DMS153 treated with DMSO at 0.1 percent for 48 hours (cell line): ENCODE measurements at regions not wholly inside any gene's neighbourhood (a gene's known extent, or its start where the extent isn't known, plus 50 kb on each side); places are given as distances from the start of the nearest gene placed in this dataset.

Experiments
- DNase-seq: peaks from one replicate; lab custom pipeline; 2025; ENCODE audit not compliant: unreplicated experiment; lab: John Stamatoyannopoulos, UW

GRCh38 chr15:95215017-95215416, 983.7 kb downstream of the MCTP2 start:
- no peak for DNase-seq

GRCh38 chr15:95226835-95227234, 995.5 kb downstream of the MCTP2 start:
- DNase-seq: no peak

- DNase-seq: no peak
Measured at GRCh38 chr15:95227235-95227634, 995.9 kb downstream of the MCTP2 start.

DNA sequence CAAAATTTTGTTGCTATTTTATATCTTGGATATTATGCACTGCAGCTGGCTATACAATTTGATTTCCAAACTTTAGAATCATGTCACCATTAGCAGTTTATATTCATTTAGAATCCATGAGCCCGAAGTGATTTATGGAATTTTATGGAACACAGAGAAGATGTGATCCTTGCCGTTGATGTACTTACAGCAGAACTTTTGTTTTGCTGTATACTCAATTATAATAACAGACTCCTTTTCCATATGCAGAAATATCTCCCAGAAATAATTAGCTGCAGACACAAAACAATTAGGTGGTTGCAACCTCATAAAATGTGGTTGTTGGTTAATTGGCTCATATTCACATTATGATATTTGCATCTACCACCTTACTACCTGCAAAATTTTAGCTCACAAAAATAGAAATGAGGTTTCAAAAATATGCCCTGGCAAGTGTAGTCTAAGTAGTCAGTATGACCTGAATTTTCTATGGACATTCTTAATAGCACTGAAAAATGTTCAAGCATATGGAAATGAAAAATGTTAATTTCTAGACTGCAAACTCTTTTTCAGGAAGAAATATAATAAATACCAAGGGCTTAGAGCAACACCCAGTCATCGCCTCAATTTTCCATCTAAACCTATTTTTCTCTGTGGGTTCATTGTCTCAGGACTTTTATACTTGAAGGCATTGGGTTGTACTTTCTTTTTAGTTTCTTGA, 997.6 kb downstream of the MCTP2 start:
- no peak for DNase-seq

- no peak for DNase-seq
Measured at GRCh38 chr15:95235033-95235432, 1003.7 kb downstream of the MCTP2 start.

DNA sequence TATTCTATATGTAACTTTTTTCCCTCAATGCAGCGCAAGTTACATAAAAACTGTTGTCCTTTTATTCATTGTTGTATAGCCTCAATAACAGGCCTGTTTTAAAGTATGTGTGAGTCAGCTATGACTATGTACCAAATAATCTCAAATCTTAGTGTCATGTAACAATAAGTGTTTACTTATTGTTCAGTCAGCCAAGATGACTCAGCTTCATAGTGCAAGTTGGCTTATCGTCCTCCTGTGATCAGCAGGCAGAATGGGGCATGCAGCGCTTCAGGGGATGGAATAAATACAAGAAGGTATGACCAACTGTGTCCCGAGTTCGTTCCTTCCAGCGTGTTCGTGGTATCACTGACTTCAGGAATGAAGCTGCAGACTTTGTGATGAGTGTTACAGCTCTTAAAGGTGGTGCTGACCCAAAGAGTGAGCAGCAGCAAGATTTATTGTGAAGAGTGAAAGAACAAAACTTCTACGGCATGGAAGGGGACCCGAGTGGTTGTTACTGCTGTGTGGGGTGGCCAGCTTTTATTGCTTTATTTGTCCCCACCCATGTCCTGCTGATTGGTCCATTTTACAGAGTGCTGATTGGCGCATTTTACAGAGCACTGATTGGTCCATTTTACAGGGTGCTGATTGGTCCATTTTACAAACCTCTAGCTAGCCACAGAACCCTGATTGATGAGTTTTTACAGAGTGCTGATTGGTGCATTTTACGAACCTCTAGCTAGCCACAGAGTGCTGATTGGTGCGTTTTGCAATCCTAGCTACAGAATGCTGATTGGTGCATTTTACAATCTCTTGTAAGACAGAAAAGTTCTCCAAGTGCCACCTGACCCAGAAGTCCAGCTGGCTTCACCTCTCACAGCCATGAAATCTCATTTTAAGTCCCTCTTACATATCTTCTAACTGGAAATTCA, 1016.0 kb downstream of the MCTP2 start:
- no peak for DNase-seq

DNA sequence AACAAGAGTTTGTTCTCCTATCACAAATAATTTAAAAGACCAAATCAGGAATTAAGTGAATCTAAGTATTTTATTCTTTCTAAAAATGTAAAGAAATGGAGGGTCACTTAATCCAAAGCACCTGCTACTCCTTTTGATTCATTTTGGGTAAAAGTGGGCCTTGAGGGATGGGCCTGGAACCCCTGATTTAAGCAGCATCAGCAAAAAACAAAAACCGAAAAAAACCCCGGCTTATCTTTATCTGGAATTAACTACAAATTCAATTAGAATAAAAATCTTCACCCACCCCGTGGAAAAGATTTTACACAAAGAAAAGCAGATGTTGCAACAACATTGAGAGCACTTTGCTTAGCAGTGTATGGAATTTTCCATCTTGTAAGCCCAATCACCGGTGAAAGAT, 1018.2 kb downstream of the MCTP2 start:
- DNase-seq: no peak

- DNase-seq: no peak
Measured at GRCh38 chr15:95252404-95252803, 1021.0 kb downstream of the MCTP2 start.

DNA sequence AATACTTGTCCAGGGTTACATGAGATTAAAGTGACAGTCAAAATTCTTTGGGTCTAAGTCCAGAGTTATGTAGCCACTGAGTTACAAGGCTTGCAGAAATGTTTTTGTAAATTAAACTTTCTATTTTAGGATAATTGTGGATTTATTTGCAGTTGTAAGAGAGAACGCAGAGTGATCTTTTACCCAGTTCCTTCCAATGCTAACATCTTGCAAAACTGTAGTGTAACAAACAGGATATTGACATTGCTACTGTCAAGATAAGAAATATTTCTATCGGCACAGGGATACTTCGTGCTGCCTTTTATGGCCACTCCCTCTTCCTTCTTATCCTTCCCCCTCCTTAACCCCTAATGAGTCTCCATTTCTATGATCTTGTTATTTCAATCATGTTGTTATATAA, 1022.9 kb downstream of the MCTP2 start:
- no peak for DNase-seq

- DNase-seq: peak; percentile 21
Measured at GRCh38 chr15:95259513-95259912, 1028.2 kb downstream of the MCTP2 start.

DNA sequence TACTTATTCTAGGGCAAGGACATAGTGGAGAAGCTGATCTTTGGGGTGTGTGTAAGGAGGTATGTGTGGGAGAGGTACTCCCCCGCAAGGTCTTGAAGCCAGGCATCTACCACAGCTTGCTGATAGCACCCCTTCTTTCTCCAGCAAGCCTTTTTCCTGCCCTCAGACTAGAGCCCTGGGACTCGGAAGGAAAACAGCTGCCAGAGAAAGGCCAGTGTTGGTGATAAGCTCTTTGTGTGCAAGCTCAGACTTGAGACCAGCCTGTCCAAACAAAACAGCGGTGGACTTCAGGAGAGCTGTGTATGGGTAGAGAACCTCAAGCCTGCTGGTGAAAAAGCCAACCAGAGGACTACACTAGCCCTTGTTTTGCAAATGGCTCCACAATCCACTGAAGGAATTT, 1028.6 kb downstream of the MCTP2 start:
- DNase-seq: no peak

DNA sequence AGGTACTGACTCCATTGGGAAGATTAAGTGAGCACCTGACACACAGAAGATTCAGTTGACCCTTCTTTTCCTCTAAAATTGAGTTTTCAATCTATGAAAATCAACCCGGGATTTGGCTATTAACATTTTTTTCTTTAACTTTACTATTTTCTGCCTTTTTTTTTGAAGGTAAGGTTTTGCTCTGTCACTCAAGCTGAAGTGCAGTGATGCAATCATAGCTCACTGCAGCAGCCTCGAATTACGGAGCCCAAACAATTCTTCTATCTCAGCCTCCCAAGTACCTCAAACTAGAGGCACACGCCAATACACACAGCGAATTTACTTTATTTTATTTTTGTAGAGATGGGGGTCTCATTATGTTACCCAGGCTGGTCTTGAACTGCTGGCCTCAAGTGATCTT, 1029.5 kb downstream of the MCTP2 start:
- DNase-seq: no peak

DNA sequence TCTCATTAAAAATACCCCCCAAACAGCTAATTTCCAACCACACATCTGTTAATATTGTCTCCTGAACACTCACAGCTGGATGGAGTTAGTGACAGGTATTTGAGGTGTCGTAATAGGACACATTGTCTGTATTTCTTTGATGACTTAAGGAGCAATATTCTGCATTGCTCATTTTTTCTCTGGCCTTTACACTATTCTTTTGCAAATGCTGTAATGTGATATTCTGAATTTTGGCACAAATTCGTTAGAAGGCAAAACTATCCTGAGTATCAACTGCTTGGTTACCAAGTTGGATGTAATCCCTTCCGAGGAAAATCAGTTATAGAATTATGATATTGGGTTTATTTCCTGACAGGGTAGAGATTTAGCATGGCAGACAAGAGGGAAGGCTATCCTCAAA, 1030.2 kb downstream of the MCTP2 start:
- no peak for DNase-seq

DNA sequence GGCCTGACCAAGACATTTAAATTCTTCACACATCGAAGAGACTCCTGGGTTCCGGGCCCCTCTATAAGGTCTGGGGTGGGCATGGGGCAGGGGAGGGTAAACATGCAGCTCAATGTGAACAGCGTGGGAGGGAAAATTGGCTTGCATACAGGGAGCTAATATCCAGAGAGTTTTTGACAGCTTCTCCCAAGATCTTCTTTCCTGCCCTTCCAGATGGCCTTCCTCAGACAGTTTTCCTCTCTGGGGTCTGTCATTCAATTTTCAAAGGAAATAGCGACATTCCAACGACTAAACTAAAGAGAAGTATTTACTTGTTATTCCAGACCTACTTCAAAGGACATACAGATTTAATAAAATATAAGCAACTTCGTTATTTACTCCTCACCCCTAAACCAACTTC, 1030.6 kb downstream of the MCTP2 start:
- DNase-seq: no peak

- DNase-seq: no peak
Measured at GRCh38 chr15:95262866-95263564, 1031.7 kb downstream of the MCTP2 start.

DNA sequence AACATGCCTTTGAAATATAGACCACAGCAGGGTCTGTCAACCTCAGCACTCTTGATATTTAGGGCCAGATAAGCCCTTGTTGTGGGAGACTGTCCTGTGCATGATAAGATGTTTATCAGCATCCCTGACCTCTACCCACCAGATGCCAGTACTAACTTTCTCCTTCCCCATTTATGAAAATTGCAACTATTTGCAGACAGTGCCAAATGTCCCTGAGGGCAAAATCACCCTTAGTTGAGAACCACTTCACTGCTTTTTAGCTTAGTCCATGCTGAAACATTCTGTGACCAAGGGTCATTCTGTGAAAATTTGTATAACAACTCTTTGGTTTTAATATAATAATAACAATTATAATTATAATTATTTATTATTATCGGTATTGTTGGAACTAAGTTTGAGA, 1032.4 kb downstream of the MCTP2 start:
- DNase-seq: no peak

- DNase-seq: no peak
Measured at GRCh38 chr15:95265419-95265997, 1034.1 kb downstream of the MCTP2 start.

DNA sequence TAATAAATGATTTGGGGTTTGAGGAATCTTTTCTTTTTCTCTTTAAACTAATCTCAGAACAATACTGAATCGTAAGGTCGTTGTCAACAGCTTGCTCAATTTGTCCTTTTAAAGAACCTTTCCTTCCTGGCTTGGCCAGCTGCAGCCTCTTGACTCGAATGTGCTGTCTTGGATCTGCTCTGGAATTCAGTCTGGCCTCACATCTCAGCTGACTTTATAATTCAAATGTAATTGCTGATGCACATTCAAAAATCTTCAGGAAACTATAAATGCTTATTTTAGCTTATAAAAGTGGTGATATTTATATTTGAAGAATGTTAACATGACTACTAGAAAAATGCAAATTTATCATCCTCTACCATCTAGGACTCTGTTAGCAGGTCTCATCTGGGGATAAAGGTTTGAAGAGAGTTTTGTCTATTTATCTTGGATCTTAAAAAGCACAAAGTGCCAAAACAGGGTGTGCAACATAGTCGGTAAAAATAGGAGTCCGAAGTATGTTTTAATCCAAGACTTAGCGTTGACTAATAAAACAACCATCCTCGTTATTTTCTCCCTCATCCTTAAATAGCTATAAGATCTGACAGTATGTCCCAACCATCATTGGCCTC, 1035.2 kb downstream of the MCTP2 start:
- no peak for DNase-seq

GRCh38 chr15:95267481-95267880, 1036.1 kb downstream of the MCTP2 start:
- DNase-seq: no peak

DNA sequence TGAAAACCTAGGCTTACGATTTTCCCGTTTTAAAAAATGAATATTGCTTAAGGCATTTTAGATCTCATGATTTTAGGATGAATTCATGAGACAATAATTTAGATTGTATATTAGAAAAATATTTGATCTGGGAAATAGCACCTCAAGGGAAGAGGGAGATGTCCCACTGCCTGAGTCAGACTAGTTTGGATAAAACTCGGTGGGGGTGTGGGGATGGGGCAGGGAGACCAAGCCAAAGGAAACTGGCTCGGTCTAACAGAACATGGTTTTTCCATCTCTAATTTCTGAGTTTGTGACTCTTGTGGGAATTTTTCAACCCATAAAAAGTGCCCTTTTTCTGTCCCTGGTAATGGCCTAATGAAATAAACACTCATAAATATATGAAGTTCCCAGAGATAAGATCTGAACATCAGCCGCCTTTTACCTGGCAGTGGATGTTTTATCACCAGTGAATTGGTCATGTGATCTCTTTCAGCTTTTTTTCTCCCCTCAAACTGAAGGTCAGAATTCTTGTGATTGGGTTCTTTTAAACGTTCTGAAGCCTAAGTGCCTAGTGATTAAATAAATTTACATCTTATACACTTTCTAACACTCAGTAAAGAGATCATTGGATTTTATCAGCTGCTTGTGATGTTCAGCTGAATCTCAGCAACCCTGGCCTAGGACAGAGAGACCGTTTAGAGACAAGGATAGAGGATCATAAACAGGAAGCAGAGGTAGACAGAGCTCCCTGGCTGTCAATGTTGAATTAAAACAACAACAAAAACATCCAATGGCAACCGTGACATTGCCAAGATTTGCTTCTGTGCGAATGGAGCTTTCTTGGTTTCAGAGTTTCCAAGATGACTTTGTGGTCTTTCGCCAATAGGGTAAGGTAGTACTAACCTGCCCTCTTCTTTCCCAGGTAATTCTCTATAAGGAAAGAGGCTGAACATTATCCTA, 1038.2 kb downstream of the MCTP2 start:
- no peak for DNase-seq
